GM12874 (cell line): ENCODE measurements at regions not wholly inside any gene's neighbourhood (a gene's known extent, or its start where the extent isn't known, plus 50 kb on each side); places are given as distances from the start of the nearest gene placed in this dataset.

Experiments used
- TF ChIP-seq, protein P1 (sequence below): IDR thresholded peaks from 2 replicates; pipeline ENCODE4 v1.5.1; 2011; ENCODE audit warnings: low read depth, mild to moderate bottlenecking, control low read depth, low read length, moderate library complexity; ENCODE audit not compliant: insufficient read depth

DNA sequence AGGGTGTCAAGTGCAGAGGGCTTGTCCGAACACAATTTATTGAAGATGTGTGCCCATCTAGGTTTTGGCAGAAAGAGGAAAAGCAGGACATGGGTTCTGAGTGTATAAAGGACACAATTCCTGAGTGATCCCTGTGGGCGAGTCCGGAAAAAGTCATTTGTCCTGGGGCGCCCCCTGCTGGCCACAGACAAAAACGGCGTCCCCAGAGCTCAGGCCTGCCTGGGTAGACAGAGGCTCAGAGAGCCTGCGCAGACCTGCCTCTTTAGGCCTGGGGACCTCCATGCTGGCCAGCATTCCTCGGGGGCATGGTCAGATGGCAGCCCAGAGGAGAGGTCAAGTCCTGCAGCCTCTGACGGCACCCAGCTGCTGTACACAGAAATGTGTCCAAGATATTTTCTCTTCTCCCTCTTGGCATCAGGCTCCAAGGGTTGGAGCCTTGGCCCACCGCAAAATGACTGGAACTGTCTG is 65.5 kb upstream of the LRP8 start:
- TF ChIP-seq, protein P1, sequence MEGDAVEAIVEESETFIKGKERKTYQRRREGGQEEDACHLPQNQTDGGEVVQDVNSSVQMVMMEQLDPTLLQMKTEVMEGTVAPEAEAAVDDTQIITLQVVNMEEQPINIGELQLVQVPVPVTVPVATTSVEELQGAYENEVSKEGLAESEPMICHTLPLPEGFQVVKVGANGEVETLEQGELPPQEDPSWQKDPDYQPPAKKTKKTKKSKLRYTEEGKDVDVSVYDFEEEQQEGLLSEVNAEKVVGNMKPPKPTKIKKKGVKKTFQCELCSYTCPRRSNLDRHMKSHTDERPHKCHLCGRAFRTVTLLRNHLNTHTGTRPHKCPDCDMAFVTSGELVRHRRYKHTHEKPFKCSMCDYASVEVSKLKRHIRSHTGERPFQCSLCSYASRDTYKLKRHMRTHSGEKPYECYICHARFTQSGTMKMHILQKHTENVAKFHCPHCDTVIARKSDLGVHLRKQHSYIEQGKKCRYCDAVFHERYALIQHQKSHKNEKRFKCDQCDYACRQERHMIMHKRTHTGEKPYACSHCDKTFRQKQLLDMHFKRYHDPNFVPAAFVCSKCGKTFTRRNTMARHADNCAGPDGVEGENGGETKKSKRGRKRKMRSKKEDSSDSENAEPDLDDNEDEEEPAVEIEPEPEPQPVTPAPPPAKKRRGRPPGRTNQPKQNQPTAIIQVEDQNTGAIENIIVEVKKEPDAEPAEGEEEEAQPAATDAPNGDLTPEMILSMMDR, result peak; percentile 86

DNA sequence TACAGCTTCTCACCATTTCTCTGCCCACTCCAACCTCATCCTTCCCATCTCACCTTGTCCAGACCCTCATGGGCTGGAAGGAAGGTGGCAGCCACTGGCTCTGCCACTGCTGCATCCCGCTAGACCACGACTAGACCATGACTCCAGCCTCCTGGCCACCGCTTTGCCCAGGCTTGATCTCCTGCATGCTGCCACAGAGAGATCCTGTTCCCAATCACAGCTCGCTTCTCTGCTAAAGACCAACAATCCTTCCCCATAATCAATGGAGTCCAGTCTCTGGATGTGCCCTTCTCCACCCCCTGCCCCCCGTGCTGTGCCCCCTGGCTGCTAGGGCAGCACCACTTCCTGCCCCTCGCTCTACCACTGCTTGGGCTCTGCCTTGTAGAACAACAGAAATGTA is 64.9 kb upstream of the DMRTB1 start:
- TF ChIP-seq, protein P1, result no peak

DNA sequence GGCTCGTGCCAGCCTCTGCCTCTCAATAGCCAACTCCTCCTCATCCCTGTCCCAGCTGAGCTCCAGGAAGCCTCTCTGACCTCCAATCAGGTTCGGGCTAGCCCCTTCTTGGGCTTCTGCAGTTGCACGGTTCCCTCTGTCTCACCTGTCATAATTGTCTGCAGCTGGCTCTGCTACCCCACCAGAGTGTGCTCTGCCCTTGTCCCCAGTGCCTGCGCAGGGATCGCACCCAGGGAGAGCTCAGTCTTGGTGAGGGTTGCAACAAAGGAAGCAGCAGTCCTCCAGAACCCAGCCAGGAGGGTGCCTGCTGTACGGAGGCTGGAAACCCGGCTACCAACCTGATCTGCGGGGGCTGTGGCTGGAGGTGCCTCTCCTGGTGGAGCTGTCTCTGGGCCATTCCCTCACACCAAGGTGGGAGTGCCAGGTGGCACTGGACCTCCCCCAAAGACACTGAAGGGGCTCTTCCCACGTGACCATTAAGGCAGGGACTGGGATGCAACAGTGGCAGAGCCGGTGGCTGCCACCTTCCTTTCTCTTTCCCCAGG is 63.5 kb upstream of the DMRTB1 start:
- TF ChIP-seq, protein P1, result no peak

DNA sequence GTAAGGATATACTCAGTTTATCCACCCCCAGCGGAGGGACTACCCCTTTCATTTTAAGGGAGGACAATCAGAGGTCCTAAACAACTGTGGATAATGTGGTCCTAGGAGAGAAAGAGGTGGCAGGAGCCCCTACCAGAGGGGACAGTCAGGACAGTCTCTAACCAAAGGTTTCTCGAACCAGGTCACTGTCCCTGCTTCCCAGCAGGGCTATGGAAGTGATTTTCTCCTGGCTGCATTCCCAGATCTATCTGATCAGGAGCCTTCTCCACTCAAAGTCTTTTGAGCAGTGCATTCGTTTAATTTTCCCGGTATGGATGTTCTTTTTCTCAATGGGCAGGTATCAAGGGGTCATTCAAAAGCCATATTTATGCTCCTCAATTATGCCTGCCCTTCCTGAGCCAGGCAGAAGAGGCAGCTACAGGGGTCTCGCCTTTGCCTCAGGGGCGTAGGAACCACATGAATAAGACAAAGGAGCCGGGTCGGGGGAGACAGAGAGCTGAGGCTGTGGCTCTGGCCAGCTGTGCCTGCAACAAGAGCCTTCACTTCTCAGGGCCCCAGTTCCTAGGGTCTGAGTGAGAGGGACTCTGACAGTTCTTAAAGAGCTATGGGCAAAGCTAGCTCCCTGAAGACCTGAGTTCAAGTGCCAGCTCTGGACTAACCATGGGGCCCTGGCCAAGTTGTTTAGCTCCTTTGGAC is 62.5 kb upstream of the DMRTB1 start:
- TF ChIP-seq, protein P1, result no peak

DNA sequence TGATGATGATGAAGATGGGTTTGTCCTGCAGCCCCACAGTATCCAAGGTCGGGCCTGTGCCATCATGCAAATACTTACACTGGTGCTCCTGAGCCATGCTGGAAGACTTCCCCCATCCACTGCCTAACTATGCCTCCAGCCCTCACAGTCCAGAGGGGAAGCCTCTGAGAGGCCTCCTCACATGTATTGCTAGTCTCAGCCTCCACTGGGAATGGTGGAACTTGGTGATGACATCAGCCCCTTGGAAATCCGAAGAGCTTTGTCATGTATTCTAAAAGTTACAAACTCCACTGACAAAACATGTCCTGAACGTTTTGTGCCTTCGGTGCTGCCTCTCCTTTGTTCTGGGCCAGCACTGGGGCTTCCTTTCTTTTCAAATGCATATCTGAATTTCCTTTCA is 61.1 kb upstream of the DMRTB1 start:
- TF ChIP-seq, protein P1, result no peak

DNA sequence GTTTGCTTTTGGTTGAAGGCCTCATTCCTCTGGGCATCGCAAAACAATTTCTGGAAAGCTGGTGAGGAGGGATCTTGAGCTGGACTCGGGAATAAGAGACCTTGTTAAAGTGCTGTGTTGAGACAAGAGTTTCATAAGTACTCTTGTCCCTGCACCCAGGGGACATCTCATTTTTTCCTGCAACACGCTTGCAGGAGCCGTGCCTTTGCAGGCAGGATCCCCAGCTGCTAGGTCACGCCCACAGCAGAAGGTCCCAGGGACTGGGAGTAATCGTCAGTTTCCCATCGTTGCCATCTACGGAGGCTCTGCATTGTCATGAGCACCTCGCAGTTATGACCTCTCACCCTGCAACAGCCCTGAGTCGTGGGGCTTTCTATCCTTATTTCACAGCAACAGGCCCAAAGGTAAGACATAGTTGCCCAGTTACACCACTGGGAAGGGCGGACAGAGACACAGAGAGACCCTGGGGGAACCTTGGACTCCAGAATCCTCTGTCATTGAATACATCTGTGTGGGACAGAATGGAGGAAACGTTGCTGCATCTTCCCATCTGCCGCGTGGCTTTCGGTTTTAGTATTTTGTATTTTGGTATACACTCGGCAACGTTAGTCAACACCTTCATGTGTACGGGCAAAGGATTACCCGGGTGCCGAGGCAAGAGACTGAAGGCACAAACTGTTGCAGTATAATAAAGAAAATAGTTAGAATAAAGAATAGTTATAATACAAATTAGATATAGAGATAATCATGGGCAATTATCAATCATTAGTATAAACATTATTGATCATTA is 60.4 kb upstream of the DMRTB1 start:
- TF ChIP-seq, protein P1, result no peak
